H9 (cell line): ENCODE measurements at regions not wholly inside any gene's neighbourhood (a gene's known extent, or its start where the extent isn't known, plus 50 kb on each side); places are given as distances from the start of the nearest gene placed in this dataset.

ENCODE experiments used
- DNase-seq: peaks from one replicate; pipeline ENCODE4 v3.0.0-alpha.2; 2017
- H2AFZ ChIP-seq: one replicate; pipeline ENCODE4 v1.6.1; 2013; ENCODE audit warnings: mild to moderate bottlenecking, low read length, control low read depth, moderate library complexity
- H2AK5ac ChIP-seq: 2 replicates; pipeline ENCODE4 v1.6.1; 2013; ENCODE audit warnings: low read length, control low read depth, mixed read lengths; ENCODE audit not compliant: insufficient read length
- H2BK120ac ChIP-seq: one replicate; pipeline ENCODE4 v1.6.1; 2013; ENCODE audit warnings: low read depth, mild to moderate bottlenecking, low read length, control low read depth, inconsistent platforms; ENCODE audit not compliant: poor library complexity, severe bottlenecking
- H2BK12ac ChIP-seq: 2 replicates; pipeline ENCODE4 v1.6.1; 2013; ENCODE audit warnings: low read length, control low read depth, mixed read lengths, low read depth; ENCODE audit not compliant: insufficient read length
- H2BK15ac ChIP-seq: 2 replicates; pipeline ENCODE4 v1.6.1; 2013; ENCODE audit warnings: low read depth, low read length, control low read depth
- H2BK20ac ChIP-seq: one replicate; pipeline ENCODE4 v1.6.1; 2013; ENCODE audit warnings: low read depth, mild to moderate bottlenecking, low read length, control low read depth, inconsistent platforms; ENCODE audit not compliant: poor library complexity, severe bottlenecking
- H2BK5ac ChIP-seq: 2 replicates; pipeline ENCODE4 v1.6.1; 2013; ENCODE audit warnings: low read length, control low read depth, mixed read lengths; ENCODE audit not compliant: insufficient read length
- H3K14ac ChIP-seq: 2 replicates; pipeline ENCODE4 v1.6.1; 2013; ENCODE audit warnings: low read length, control low read depth; ENCODE audit not compliant: insufficient read depth
- H3K18ac ChIP-seq: 2 replicates; pipeline ENCODE4 v1.6.1; 2013; ENCODE audit warnings: low read depth, mild to moderate bottlenecking, mixed read lengths, low read length, control low read depth; ENCODE audit not compliant: insufficient read length
- H3K23ac ChIP-seq: 2 replicates; pipeline ENCODE4 v1.6.1; 2013; ENCODE audit warnings: low read length, control low read depth, mixed read lengths, low read depth; ENCODE audit not compliant: insufficient read length
- H3K23me2 ChIP-seq: 2 replicates; pipeline ENCODE4 v1.6.1; 2013; ENCODE audit warnings: low read depth, mild to moderate bottlenecking, mixed read lengths, low read length, control low read depth; ENCODE audit not compliant: insufficient read length, poor library complexity, severe bottlenecking
- H3K27ac ChIP-seq: 2 replicates; pipeline ENCODE4 v1.5.1; 2013; ENCODE audit warnings: low read length, control low read depth, mixed read lengths, low read depth; ENCODE audit not compliant: insufficient read length
- H3K27me3 ChIP-seq: 2 replicates; pipeline ENCODE4 v1.6.1; 2013; ENCODE audit warnings: low read length, control low read depth, inconsistent platforms; ENCODE audit not compliant: insufficient read depth
- H3K4ac ChIP-seq: 2 replicates; pipeline ENCODE4 v1.6.1; 2013; ENCODE audit warnings: low read depth, mild to moderate bottlenecking, control low read depth, inconsistent platforms, low read length, moderate library complexity
- H3K4me1 ChIP-seq: 2 replicates; pipeline ENCODE4 v1.6.1; 2013; ENCODE audit warnings: low read length, control low read depth, inconsistent platforms; ENCODE audit not compliant: insufficient read depth
- H3K4me2 ChIP-seq: 2 replicates; pipeline ENCODE4 v1.6.1; 2013; ENCODE audit warnings: low read length, control low read depth, mixed read lengths; ENCODE audit not compliant: insufficient read length, insufficient read depth
- H3K56ac ChIP-seq: 2 replicates; pipeline ENCODE4 v1.6.1; 2013; ENCODE audit warnings: low read depth, mild to moderate bottlenecking, mixed read lengths, low read length, control low read depth; ENCODE audit not compliant: insufficient read length
- H3K79me1 ChIP-seq: 2 replicates; pipeline ENCODE4 v1.6.1; 2013; ENCODE audit warnings: low read depth, mild to moderate bottlenecking, moderate library complexity, low read length, control low read depth, inconsistent platforms; ENCODE audit not compliant: insufficient read depth, poor library complexity, severe bottlenecking
- H3K79me2 ChIP-seq: 2 replicates; pipeline ENCODE4 v1.6.1; 2013; ENCODE audit warnings: low read length, control low read depth, inconsistent platforms; ENCODE audit not compliant: insufficient read depth
- H3K9ac ChIP-seq: 2 replicates; pipeline ENCODE4 v1.6.1; 2013; ENCODE audit warnings: low read length, control low read depth, mixed read lengths; ENCODE audit not compliant: insufficient read length; ENCODE audit errors: extremely low read depth
- H3K9me3 ChIP-seq: one replicate; pipeline ENCODE4 v1.6.1; 2013; ENCODE audit warnings: low read depth, low read length, inconsistent platforms; ENCODE audit not compliant: control insufficient read depth
- H3T11ph ChIP-seq: one replicate; pipeline ENCODE4 v1.6.1; 2013; ENCODE audit warnings: mild to moderate bottlenecking, low read length, control low read depth, inconsistent platforms
- H4K20me1 ChIP-seq: one replicate; pipeline ENCODE4 v1.6.1; 2013; ENCODE audit not compliant: control insufficient read depth, insufficient read length, insufficient read depth
- H4K5ac ChIP-seq: 2 replicates; pipeline ENCODE4 v1.6.1; 2013; ENCODE audit warnings: low read depth, mild to moderate bottlenecking, mixed read lengths, low read length, control low read depth; ENCODE audit not compliant: insufficient read length
- H4K8ac ChIP-seq: replicated peaks from 2 replicates; pipeline ENCODE4 v1.6.1; 2013; ENCODE audit warnings: low read length, control low read depth, mixed read lengths, low read depth; ENCODE audit not compliant: insufficient read length
- H4K91ac ChIP-seq: 2 replicates; pipeline ENCODE4 v1.6.1; 2013; ENCODE audit warnings: low read depth, mild to moderate bottlenecking, moderate library complexity, mixed read lengths, low read length, control low read depth; ENCODE audit not compliant: insufficient read length
- H3K27ac Mint-ChIP-seq, 3 experiments: 2 replicates in 2 of 3; 3 replicates in 1 of 3; pipeline ENCODE4 v1.8.0; 2020 to 2021; ENCODE audit warnings: mixed read lengths in 3 of 3, mild to moderate bottlenecking in 1 of 3, moderate library complexity in 1 of 3
- H3K27me3 Mint-ChIP-seq: 2 replicates; pipeline ENCODE4 v1.8.0; 2021; ENCODE audit warnings: low read depth, mild to moderate bottlenecking, moderate library complexity, mixed read lengths
- H3K36me3 Mint-ChIP-seq, 3 experiments: 2 replicates in 2 of 3; 3 replicates in 1 of 3; pipeline ENCODE4 v1.8.0; 2020 to 2021; ENCODE audit warnings: low read depth in 3 of 3, mixed read lengths in 3 of 3; ENCODE audit not compliant: insufficient read depth in 1 of 3
- H3K4me1 Mint-ChIP-seq, 2 experiments: 2 replicates each; pipeline ENCODE4 v1.8.0; 2020; ENCODE audit warnings: mixed read lengths in 2 of 2
- H3K4me3 Mint-ChIP-seq, 2 experiments: 2 replicates in 1 of 2; 3 replicates in 1 of 2; pipeline ENCODE4 v1.8.0; 2020 to 2021; ENCODE audit warnings: mild to moderate bottlenecking in 2 of 2, mixed read lengths in 2 of 2, moderate library complexity in 1 of 2
- H3K9me3 Mint-ChIP-seq, 2 experiments: 2 replicates in 1 of 2; 3 replicates in 1 of 2; pipeline ENCODE4 v1.8.0; 2020; ENCODE audit warnings: mild to moderate bottlenecking in 2 of 2, mixed read lengths in 2 of 2, moderate library complexity in 1 of 2
- WGBS: extraction: QIAGEN DNeasy Blood & Tissue Kit; methylation state at CpG from one replicate; pipeline ENCODE4 v1.1.7; 2013; ENCODE audit warnings: missing lambda C conversion rate, low lambda C conversion rate, mixed read lengths; ENCODE audit not compliant: insufficient read length; ENCODE audit errors: extremely low coverage; 5-methylcytosine and 5-hydroxymethylcytosine counted together
- TF ChIP-seq, protein P1 (sequence below): fragments of 200-600 bp; sonication (generic); conservative IDR thresholded peaks from 3 replicates; pipeline ENCODE4 v1.8.0; 2021; ENCODE audit warnings: antibody characterized with exemption, mild to moderate bottlenecking

DNA sequence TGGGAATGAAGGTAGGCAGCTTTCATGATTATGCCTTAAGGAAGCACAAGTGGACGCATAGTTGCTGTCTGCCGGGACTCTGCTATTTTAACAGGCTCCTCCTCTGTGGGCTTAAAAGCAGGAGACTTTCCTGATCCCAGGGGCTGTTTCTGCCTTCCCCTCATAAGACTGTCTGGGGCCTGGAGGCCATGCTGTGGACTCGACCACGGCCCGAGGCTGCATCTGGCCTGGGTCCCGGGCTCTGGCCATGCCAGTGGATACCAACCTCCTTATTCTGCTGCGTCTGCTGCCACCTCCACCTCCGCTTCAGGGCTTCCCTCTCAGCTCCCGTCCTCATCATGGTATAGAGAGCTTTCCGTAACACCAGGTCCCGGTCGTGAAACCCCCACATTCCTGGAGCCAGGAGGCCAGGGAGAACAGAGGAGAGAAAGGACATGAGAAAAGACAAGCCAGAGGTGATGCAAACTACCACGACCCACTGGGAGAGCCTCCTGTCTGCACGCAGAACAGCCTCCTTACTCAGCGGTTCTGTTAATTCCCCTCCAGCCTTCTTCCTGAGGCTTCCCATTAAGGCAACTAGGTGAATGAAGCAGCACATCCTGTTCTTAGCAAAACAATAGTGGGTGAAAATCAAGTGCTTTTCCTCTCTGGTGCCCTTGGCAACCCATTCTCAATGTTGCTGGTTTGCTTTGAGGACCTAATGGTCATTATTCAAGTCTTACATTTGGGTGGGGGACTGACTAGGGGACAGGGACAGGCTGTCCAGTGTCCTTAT lies 200.5 kb downstream of the KLF13 start:
- no peak overlapping the region for H3T11ph ChIP-seq
- no peaks in the 10 kb centered on the region for H3K79me2 ChIP-seq
- no peak overlapping the region for H4K91ac ChIP-seq
- H3K23me2 ChIP-seq, result no peaks in the 10 kb centered on the region
- H2AFZ ChIP-seq, result no peak overlapping the region
- H3K4me1 Mint-ChIP-seq, result peaks cover 24 to 26% of the 10 kb centered on the region in 2 experiments
- H3K4me2 ChIP-seq, result no peak overlapping the region
- no peak overlapping the region for H4K8ac ChIP-seq
- H2BK20ac ChIP-seq, result no peak overlapping the region
- no peak overlapping the region for H3K23ac ChIP-seq
- DNase-seq, result no peak
- H3K18ac ChIP-seq, result no peak overlapping the region
- no peak overlapping the region for H3K27ac ChIP-seq
- H3K27me3 Mint-ChIP-seq, result peaks cover 5% of the 10 kb centered on the region
- H3K79me1 ChIP-seq, result no peaks in the 10 kb centered on the region
- H3K56ac ChIP-seq, result no peak overlapping the region
- H3K27ac Mint-ChIP-seq, result 0 out of 7 replicates have a peak overlapping the region, but pooled peaks of 1 of the 3 experiments have one; percentile 73
- peaks cover 8% of the 10 kb centered on the region; the same call in 1 of the 2 replicates for H3K4me1 ChIP-seq
- no peak overlapping the region for H3K4ac ChIP-seq
- no peak overlapping the region for H2BK120ac ChIP-seq
- no peaks in the 10 kb centered on the region for H3K27me3 ChIP-seq
- no peaks in the 10 kb centered on the region for H3K9me3 ChIP-seq
- H2BK15ac ChIP-seq, result no peak overlapping the region
- H4K5ac ChIP-seq, result no peak overlapping the region
- no peak overlapping the region; the same call in 1 of the 2 replicates for H3K14ac ChIP-seq
- H4K20me1 ChIP-seq, result no peaks in the 10 kb centered on the region
- H2AK5ac ChIP-seq, result no peak overlapping the region
- no peak overlapping the region for H3K4me3 Mint-ChIP-seq
- H3K36me3 Mint-ChIP-seq, result no peaks in the 10 kb centered on the region; a peak in 1 of 7 replicates
- no CpG with 5 or more reads among the region's 15 CpGs for WGBS
- TF ChIP-seq, protein P1, sequence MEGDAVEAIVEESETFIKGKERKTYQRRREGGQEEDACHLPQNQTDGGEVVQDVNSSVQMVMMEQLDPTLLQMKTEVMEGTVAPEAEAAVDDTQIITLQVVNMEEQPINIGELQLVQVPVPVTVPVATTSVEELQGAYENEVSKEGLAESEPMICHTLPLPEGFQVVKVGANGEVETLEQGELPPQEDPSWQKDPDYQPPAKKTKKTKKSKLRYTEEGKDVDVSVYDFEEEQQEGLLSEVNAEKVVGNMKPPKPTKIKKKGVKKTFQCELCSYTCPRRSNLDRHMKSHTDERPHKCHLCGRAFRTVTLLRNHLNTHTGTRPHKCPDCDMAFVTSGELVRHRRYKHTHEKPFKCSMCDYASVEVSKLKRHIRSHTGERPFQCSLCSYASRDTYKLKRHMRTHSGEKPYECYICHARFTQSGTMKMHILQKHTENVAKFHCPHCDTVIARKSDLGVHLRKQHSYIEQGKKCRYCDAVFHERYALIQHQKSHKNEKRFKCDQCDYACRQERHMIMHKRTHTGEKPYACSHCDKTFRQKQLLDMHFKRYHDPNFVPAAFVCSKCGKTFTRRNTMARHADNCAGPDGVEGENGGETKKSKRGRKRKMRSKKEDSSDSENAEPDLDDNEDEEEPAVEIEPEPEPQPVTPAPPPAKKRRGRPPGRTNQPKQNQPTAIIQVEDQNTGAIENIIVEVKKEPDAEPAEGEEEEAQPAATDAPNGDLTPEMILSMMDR, result no peak
- no peak overlapping the region for H3K9ac ChIP-seq
- no peak overlapping the region for H2BK12ac ChIP-seq
- no peaks in the 10 kb centered on the region; a peak in 1 of 5 replicates for H3K9me3 Mint-ChIP-seq
- H2BK5ac ChIP-seq, result no peak overlapping the region
